ENCODE measurements at regions not wholly inside any gene's neighbourhood (a gene's known extent, or its start where the extent isn't known, plus 50 kb on each side); places are given as distances from the start of the nearest gene placed in this dataset.

DNA sequence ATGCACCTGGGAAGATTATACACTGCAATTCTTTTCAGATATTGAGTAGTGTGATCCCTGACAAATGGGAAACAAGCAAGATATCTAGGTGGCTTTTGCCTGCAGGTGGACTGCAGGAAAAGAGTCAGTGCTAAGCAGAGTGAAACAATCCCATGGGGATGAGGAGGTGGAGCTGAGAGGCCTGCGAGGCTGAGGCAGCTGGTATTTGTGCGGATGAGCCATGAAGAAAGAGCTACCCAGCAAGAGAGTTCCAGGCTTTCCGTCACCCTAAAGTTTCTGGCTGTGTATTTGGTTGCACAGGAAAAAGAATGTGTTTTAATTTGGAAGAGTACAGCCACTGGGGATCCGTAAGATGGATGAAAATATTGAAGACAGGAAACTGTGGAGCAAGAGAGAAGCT is 714.1 kb upstream of the COBL start:
- no peak for DNase-seq (ENCODE audit: low spot score)

DNA sequence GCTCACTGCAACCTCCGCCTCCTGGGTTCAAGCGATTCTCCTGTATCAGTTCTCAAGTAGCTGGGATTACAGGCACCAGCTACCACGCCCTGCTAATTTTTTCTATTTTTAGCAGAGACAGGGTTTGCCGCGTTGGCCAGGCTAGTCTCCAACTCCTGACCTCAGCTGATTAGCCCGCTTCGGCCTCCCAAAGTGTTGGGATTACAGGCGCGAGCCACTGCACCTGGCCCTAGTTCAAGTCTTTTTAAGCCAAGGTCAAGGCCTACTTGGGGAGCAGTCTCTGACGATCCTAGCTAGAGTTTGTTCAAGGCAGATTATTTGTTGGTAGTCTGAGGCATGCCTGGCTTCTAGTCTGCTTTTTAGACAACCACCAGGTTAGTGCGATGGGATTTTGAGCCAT is 709.5 kb upstream of the COBL start:
- DNase-seq (ENCODE audit: low spot score), result no peak

DNA sequence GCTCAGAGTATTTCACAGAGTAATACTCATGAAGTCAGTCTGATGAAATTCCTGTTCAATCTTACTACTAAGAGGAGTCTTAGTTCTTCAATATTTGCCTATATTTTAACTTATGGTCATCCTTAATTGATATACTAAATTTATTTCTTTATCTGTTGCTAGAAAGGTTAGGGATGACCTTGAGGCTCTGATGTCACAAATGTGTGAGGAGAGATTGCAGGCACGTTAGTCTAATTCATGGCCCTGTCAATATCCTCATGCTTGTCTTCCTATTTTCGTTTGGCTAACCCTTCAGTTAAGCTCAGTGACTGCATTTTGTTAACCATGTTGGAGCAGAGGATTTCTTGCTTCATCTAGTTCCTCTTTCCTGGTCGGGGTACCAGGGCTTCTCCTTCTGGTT is 704.7 kb upstream of the COBL start:
- no peak for DNase-seq (ENCODE audit: low spot score)

DNA sequence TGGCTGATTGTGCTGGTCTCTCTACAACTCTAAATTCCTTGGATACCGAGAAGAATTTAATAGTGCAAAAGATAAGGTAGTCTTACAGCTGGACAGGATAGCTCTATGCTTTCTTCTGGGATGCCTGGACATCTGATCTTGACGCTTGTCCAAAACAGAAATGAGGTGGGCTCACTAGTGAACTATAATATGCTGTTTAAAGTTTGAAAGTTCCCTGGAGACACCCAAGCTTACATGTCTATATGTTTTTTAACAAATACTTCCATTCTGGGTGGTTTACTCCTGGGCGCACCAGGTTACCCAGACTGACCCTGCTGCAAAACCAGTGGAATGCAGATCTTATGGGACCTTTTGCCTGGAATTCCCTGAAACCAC is 702.1 kb upstream of the COBL start:
- no peak for DNase-seq (ENCODE audit: low spot score)

DNA sequence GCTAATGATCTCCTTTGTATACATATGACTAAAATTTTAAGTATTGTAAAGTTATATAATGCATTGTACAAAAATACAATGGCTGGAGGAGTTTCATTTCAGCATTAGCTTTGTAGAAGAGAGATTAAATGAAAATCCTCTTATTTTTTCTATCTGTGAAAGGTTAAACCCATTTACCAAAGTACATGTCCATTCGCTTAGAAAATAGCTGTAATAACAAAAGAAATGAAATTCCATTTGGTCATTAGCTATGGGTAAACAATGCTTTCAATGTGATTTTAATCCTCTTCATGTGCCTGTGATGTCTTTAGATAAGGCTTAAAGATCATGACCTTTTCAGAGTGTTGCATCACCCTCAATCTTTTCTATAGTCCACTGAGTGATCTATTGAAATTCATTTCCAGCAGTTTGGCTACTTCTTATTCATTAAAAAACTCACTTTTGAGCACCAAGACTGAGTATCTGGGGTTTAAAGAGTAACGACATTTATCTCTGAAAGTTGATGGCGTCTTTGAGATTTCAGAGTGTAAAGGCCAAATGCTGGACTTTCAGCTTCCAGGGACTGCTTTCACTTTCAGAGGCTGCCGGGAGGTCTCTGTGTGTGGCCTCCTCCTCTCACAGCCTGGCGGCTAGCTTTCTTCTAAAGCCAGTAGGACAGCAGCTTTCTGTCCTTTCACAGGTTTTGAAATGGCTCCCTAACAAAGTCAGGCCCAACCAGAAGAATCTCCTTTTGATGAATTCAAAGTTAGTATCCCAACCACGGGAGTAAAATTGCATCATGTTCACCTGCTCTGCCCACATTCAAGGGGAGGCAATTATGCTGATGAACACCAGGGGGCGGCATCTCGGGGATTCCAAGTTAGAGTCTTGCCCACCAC is 701.4 kb upstream of the COBL start:
- DNase-seq (ENCODE audit: low spot score), result peak; percentile 9

DNA sequence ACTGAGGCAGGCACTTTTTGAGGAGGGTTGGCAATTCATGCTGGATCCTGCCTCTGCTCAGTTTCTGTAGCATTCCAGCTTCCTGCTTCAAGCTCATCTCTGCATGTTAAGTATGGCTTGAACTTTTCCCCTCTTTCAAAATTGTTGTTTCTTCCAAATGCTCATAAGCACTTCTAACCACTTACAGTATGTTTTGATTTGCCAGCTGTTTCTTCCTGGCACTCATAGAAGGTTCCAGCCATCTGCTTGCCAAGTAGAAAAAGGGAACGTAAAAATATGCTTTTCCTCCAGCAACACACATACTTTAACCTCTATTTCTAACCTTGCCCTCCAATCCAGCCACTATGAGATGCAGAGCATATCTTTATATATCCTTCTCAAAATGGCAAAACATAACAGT is 692.6 kb upstream of the COBL start:
- DNase-seq (ENCODE audit: low spot score), result no peak

DNA sequence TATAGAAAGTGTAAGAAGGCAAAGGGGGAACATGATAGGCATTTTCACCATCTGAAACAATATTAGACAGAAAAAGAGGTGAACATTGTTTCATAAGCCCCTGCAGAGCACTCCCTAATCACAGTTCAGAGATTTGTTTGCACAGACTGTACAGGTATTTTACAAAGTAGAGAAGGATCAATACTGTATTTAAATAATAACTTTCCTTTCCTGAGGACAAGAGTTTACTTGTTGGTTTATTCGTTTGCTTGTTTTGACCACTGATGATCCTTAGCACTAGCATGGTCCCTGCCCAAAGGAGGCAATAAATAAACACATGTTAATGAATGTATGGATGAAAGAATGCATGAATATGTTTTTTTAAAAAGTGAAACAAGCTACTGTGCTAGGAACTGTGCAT is 690.1 kb upstream of the COBL start:
- DNase-seq (ENCODE audit: low spot score), result no peak

DNA sequence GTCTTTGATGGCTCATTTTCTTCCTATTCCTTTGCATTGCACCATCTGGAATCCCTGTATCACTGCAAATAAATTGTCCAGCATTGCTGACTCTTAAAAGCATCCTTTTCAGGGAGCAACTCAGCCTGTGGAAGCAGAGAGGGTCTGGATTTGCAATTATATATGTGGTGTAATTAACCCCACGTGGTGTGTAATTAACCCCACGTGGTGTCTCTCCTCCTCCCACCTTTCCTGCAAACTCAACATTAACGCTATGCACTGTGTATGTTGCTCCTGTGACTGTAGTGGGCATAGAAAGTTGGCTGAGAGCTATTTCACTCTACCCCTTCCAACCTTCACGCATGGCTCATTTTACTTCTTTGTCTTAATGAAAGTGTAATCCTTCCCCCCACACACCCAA is 689.0 kb upstream of the COBL start:
- no peak for DNase-seq (ENCODE audit: low spot score)

DNA sequence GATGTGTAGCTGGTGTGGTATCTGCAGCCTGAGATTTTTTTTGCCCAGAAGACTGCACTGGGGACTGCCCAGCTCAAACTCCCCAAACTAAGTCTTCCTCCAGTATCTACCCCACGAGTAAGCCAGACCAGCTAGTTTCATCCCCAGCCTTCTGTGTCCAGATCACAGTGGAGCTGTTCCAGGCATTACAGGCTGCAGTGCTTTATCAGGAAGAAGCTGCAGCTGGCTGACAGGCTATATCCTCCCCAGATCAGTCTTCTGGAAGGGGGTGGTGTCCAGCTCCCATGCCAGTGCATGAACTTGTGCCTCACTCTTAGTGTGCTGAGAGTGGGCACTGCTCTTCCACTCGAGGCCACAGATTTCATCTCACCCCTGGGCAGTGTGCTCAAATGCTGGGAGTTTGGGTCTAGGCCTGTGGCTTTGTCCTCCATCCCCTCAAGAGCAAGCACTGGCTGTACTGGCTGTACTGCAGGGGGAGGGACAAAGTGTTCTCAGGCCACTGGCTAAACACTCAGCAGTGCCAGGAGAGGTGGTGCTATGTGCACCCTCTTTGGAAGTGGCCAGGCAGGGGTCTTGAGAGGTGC is 679.1 kb upstream of the COBL start:
- no peak for DNase-seq (ENCODE audit: low spot score)

DNA sequence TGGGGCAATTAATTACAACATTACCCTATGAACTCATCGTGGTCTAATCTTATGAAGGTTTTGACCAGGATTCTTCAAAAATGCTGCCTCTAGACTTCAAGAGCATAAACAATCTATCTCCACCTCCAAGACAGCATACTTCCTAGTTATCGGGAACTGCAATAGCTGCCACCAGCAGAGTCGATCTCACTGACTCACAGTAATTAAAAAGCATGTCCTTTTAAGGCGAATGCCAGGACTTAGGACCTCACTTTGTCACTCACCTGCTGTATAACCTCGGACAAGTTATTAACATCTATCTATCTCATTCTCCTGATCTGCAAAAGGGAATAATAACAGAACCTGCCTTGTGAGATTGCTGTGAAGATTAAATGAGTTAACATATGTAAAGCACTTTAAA is 666.0 kb upstream of the COBL start:
- no peak for DNase-seq (ENCODE audit: low spot score)

DNA sequence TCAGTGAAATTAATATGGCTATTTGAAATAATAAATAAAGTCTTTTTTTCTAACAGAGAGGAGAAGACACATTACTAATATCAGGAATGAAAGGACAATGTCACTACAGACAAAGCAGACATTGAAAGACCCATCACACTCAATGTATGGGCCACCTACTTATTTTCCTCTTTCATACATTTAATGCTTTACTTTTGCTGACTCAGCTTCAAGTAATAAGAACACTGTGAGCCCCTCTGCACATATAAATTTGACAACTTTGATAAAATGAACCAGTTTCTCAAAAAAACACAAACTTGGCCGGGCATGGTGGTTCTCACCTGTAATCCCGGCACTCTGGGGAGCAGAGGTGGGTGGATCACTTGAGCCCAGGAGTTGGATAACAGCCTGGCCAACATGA is 664.2 kb upstream of the COBL start:
- no peak for DNase-seq (ENCODE audit: low spot score)

DNA sequence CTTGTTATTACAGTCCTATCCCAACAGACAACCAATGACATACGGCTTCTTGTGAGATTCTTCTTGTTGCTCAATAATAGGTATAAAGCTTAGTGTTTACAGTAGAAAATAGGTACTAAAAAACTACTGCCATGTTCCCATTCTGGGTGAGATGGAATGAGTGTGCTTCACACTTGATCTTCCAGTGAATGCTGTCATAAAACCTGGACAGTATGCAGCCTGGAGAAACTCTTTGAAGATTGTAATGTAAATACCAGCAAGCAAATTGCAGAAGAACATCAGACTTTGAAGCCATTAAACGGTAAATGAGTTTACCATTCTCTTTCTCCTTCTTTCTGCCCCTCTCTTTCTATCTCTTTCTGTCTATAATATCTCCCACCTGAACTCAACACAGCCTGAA is 663.7 kb upstream of the COBL start:
- no peak for DNase-seq (ENCODE audit: low spot score)

DNA sequence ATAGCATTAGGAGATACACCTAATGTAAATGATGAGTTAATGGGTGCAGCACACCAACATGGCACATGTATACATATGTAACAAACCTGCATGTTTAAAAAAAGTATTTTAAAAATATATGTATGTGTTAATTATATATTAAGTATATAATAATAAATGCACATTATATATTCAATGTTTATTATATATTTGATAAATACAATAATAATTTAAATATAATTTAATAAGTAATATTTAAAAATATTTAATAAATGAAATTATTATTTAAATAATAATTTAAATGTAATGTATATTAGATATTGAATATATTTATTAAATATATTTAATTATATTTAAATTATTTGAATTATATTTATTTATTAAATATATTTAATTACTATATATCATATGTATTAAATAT is 661.3 kb upstream of the COBL start:
- DNase-seq (ENCODE audit: low spot score), result no peak

DNA sequence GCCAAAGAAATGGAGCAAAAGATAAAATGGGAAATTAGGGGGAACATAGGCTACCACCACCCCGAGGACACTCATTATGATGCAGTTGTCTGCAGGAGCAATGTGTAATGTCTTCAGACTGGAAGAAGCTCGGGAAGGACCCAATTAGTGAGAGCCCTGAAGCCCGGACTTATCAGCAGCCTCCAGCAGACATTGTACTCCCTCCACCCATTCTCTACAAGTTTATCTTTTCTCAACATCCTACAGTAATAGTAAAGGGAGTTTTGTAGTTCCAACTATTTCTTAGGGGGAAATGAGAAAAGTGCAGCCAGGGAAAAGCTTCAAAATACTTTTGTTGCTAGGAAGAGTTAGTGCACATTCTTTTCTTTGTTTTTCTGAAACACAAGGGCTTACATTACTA is 657.3 kb upstream of the COBL start:
- no peak for DNase-seq (ENCODE audit: low spot score)

DNA sequence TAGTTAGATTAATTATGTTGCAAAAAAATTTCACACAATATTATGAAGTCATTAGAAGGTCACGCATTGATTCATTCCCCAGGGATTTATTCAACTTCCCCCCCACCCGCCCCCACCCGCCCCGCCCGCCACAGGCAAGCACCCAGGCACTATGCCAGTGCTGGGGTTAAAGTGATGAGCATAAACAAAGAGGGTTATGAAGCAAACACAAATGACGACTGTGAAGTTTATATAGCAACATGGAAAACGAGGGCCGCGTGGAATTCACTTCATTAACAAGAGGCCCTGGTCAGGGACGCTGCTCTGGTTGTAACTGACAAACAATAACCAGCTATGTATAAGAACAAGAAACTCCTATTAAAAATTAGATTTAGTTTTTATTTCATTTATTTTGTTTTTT is 656.5 kb upstream of the COBL start:
- no peak for DNase-seq (ENCODE audit: low spot score)

DNA sequence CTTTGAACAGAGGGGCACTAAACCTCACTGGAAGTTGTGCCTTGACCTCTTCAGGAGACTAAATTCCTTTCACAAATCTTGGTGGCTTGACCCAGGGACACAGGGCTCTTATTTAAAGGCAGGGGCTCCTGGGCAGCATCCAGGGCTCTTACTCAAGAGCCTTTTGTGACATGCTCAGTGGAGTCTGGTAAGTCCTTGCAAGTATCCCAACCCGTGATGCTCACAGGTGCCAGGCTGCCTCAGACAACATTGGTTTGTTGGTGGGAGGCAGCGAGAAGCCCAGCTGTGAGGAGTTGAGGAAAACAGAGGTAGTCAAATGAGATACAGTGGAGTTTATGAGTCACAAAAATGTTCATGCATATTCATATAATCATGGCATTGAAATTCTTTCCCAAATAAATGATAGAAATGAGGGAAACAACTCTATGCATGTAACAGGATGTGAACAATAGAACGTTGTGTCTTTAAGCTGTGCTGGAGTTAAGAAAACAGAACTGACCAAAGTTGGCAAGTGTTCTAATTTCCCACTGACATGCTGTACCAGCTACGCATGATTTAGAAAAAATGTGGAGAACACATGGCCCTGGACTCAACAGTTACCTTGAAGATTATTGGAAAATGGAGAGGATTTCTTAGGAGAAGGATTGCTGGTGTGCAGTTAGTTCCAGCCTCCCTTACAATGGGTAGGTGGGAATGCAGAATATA is 654.5 kb upstream of the COBL start:
- DNase-seq (ENCODE audit: low spot score), result no peak

DNA sequence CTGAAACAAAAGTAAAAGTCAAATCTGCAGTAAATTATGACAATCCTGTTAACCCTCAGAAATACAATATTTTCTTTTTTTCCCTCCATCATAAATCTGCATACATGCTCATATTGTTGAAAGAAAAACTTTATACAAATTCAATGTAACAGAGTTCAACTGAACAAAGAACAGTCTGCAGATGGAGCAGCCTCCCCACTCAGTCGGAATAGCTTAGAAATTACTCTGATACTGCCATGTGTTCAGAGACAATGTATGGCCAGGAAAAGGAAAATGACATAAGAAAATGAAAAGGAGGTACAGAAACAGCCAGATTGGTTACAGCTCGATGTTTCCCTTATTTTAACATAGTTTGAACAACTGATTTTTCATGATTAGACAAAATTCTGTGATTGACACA is 651.9 kb upstream of the COBL start:
- DNase-seq (ENCODE audit: low spot score), result no peak

DNA sequence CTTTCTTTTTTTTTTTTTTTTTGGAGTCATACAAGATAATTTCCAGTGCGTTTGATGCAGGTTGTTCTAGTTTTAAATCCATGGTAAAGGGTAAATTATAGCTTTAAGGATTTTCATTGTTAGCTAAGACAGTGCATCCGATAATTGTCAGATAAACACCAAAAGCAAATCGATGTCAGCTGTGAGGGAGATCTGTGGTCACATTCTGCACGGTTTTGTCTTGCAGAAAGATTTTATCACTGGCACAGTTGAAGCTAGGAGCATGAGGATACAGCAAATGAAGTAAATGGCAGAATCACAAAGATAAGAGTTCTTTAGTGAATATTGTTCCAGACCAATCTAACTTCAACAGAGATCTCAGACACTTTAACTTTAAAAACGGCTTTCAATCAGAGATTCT is 648.8 kb upstream of the COBL start:
- no peak for DNase-seq (ENCODE audit: low spot score)

DNA sequence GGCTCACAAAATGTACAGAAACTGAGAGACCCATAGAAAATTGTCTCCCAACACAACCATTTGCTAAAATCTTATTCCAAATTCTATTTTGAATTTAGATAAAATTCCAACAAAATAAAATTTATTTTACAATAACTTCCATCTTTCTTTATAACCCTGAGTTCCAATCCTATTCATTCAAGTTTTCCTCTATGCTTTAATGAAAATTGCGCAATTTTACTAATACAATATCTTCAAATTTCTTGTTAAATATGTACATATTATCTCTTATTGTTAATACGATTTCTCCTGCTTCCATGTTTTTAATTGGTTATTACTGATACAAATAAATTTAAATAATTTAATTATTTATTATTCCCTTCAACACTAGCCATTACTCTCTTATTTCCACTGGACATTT is 645.2 kb upstream of the COBL start:
- no peak for DNase-seq (ENCODE audit: low spot score)

DNA sequence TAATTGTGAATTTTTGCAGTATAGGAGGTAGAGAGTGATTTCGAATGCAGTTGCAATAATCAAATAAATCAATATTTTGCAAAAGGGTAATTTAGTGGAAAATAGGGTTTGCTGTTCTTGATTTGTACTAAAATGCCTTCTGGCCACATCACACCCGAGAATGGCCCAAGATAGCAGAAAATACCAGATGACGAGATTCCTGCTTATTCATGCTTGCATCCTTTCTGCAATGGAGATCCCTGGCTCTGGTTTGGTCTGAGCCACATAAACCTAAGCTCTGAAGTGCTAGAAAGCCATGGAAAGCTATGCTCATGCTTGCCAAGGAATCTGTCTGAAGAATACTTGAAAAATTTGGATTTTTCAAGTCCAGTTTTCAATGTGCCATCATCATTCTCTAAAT is 634.2 kb upstream of the COBL start:
- DNase-seq (ENCODE audit: low spot score), result no peak

DNA sequence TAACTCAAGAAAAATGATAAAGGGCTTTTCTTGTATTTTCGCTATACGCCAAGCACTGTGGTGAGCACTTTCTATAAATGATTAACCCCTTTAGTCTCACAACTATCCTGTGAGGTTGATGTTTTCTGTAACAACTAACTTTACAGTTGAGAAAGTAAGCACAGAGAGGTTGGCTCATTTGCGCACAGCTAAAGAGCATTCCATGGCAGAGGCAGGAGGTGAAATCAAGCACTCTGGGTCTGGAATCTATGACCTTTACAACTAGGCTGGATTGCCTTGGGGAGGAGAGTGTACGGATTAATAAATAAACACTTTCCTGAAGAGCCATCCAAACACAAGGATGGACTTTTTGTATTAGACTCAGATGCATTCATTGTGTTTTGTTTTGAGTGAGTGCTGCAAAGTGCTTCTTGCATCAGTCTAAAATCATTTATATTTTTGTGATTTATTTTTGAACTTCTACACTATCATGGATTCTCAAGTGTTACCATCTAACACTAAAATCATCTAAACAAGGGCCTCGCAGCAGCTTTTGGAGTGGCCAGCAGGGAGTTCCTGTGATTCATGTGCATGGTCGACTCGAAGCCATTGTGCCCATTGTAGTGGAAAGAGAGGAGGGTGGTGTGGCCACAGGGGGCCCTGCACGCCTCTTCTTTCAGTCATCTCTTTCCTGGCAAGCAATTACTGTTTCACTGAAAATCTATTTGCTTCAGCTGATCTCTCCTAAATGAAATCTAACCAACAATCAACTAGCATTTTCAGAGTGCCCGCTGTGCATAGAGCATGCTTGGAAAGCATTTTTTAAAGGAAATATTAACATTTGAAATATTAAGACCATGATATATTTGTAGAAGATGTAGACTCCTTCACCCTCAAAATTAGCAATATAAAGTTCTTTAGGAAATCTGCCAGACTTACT is 633.4 kb upstream of the COBL start:
- DNase-seq (ENCODE audit: low spot score), result no peak

DNA sequence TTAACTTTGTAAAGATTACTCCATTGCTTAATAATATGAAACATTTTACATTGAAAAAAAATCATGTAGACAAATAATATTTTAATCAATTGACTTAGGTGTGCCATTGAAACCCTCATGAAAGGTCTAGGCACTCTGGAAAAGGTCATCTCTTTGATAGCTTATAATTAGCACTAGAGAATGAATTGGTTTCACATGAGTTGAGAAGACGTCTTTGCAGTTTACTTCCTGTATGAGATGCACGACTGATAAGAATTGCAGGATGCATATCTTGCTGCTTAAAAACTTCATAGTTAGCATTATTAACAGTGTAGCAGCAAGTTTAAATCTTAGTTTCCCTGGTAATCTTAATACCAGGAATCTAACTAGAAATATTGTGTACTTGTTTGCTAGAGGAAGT is 614.2 kb upstream of the COBL start:
- no peak for DNase-seq (ENCODE audit: low spot score)
